ENCODE measurements at regions not wholly inside any gene's neighbourhood (a gene's known extent, or its start where the extent isn't known, plus 50 kb on each side); places are given as distances from the start of the nearest gene placed in this dataset.

DNA sequence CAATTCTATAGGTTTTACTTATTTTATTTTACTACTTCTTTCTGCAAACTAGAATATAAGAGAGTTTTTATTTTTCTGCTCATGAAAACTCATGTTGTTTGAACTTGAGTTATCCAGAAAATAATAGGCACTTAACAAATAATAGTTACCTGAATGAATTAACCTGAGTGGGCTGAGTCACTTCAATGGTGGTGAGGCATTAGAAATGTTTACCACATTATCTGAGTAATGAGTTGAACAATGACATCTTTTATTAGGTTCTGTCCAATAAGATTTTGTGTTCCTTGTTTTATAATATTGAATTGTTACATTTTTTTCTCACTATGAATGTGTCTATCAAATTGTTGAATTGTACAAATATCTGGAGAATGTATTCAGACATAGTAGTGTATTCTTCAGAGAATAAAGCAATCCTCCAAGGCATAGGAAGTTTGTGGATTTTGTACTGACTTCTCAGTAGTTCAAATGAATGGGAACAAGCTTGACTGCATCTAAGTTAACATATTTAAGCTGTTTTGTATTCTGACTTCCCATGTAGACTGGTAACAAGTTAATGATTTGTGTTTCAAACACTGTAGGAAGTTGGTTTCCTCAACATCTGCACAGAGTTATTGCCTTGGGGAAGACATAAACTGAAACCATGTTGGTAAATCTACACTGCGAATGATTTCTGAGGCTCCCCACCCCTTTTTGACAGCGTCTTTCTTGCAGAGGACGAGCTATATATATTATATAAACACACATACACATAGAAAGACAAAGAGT is 1808.9 kb upstream of the TENM3 start:
- no peaks in the 10 kb centered on the region for H3F3A ChIP-seq (ENCODE audit: insufficient read depth, low read length)
- H3K27ac ChIP-seq (ENCODE audit: low read length): no peak overlapping the region
- no peaks in the 10 kb centered on the region for H3K9me2 ChIP-seq (replicated peaks; ENCODE audit: insufficient read depth, low read length)
- H3K27me3 ChIP-seq (replicated peaks; ENCODE audit: insufficient read depth, low read length): no peaks in the 10 kb centered on the region
- no peak overlapping the region for H2AFZ ChIP-seq (ENCODE audit: low read length)
- no peaks in the 10 kb centered on the region for H3K4me1 ChIP-seq (ENCODE audit: low read length)
- no peak for DNase-seq
- no peaks in the 10 kb centered on the region for H4K20me1 ChIP-seq (ENCODE audit: insufficient read depth, low read length)
- H3K79me2 ChIP-seq (ENCODE audit: low read length): no peaks in the 10 kb centered on the region
- no peak overlapping the region for H3K9ac ChIP-seq (ENCODE audit: low read length)
- TF ChIP-seq EZH2 (optimal IDR thresholded peaks at IDR 0.05; ENCODE audit: low read depth, low read length): no peak
- no peak overlapping the region for H3K4me3 ChIP-seq (ENCODE audit: low read length)
- H3K4me2 ChIP-seq (ENCODE audit: low read depth, low read length): no peak overlapping the region
- no peaks in the 10 kb centered on the region for H3K36me3 ChIP-seq (replicated peaks; ENCODE audit: insufficient read depth, low read length)
- H3K9me3 ChIP-seq (replicated peaks; ENCODE audit: insufficient read depth, low read length): no peaks in the 10 kb centered on the region

DNA sequence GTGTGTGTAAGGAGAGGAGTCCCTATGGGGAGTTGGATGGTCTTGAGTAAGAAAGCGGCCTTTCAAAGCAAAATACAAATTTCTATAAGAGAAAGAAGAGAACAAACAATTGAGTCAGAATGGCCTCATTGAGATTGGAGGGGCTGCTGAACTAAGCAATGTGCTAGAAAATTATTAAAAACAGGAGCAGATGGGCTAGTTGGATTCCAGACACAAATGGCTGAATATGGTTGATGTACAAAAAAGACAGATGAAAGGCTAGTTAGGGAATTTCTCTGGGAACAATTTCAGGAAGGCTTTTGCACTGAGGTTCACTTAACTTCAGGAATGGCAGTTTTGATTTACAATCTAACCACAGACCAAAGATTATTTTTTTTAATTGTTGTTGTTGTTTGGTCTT is 1806.8 kb upstream of the TENM3 start:
- no peaks in the 10 kb centered on the region for H3K9me2 ChIP-seq (replicated peaks; ENCODE audit: insufficient read depth, low read length)
- H3K79me2 ChIP-seq (ENCODE audit: low read length): no peaks in the 10 kb centered on the region
- H3K27me3 ChIP-seq (replicated peaks; ENCODE audit: insufficient read depth, low read length): no peaks in the 10 kb centered on the region
- no peak overlapping the region for H3K9ac ChIP-seq (ENCODE audit: low read length)
- DNase-seq: no peak
- no peaks in the 10 kb centered on the region for H3F3A ChIP-seq (ENCODE audit: insufficient read depth, low read length)
- no peak overlapping the region for H2AFZ ChIP-seq (ENCODE audit: low read length)
- H4K20me1 ChIP-seq (ENCODE audit: insufficient read depth, low read length): no peaks in the 10 kb centered on the region
- H3K36me3 ChIP-seq (replicated peaks; ENCODE audit: insufficient read depth, low read length): no peaks in the 10 kb centered on the region
- H3K4me1 ChIP-seq (ENCODE audit: low read length): no peaks in the 10 kb centered on the region
- no peaks in the 10 kb centered on the region for H3K9me3 ChIP-seq (replicated peaks; ENCODE audit: insufficient read depth, low read length)
- TF ChIP-seq, protein P1, sequence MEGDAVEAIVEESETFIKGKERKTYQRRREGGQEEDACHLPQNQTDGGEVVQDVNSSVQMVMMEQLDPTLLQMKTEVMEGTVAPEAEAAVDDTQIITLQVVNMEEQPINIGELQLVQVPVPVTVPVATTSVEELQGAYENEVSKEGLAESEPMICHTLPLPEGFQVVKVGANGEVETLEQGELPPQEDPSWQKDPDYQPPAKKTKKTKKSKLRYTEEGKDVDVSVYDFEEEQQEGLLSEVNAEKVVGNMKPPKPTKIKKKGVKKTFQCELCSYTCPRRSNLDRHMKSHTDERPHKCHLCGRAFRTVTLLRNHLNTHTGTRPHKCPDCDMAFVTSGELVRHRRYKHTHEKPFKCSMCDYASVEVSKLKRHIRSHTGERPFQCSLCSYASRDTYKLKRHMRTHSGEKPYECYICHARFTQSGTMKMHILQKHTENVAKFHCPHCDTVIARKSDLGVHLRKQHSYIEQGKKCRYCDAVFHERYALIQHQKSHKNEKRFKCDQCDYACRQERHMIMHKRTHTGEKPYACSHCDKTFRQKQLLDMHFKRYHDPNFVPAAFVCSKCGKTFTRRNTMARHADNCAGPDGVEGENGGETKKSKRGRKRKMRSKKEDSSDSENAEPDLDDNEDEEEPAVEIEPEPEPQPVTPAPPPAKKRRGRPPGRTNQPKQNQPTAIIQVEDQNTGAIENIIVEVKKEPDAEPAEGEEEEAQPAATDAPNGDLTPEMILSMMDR (IDR thresholded peaks at IDR 0.05; ENCODE audit: low read length): no peak
- no peak for TF ChIP-seq EZH2 (optimal IDR thresholded peaks at IDR 0.05; ENCODE audit: low read depth, low read length)
- TF ChIP-seq EZH2phosphoT487 (IDR thresholded peaks at IDR 0.05; ENCODE audit: low read length): no peak
- no peak overlapping the region for H3K4me2 ChIP-seq (ENCODE audit: low read depth, low read length)
- H3K27ac ChIP-seq (ENCODE audit: low read length): no peak overlapping the region
- no peak overlapping the region for H3K4me3 ChIP-seq (ENCODE audit: low read length)

DNA sequence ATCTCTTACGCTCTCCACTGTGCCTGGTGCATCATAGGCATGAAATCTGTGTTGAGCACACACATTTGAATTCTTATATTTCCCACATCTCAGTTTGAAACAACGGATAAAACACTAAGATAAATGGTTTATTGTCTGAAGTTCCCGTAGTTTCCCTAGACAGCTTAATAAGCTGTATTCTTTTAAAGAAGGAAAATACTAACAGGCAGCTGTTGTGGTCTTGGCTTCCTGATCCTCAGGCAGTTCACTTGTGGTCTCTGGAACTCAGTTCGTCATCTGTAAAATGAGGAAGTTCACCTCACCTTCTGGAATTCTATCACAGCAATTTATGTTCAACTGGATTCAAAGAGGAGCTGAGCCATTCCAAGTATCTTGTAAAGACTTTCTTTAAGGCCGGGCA is 1805.6 kb upstream of the TENM3 start:
- no peak overlapping the region for H3K4me3 ChIP-seq (ENCODE audit: low read length)
- TF ChIP-seq EZH2 (optimal IDR thresholded peaks at IDR 0.05; ENCODE audit: low read depth, low read length) (no peak), EZH2phosphoT487 (IDR thresholded peaks at IDR 0.05; ENCODE audit: low read length) (no peak)
- TF ChIP-seq, protein P1 (IDR thresholded peaks at IDR 0.05; ENCODE audit: low read length): no peak
- DNase-seq: no peak

DNA sequence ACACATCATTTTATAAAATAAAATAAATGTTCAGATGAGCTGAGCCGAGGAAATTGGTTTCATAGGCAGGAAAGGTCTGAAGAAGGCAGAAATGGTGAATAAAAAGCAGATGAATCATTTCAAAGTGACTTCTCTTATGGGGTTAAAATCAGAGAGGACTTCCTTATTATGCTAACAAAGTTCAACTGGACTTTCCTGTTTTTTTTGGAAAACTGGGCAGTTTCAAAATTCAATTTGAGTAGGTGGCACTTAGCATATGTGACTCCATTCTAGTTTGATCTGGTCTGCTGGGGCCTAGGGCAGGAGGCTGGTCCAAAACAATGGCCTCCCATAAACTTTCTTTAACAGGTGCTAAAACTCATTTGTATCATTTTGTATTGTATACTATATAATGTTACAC is 1794.9 kb upstream of the TENM3 start:
- H3K9me2 ChIP-seq (replicated peaks; ENCODE audit: insufficient read depth, low read length): no peaks in the 10 kb centered on the region
- H4K20me1 ChIP-seq (ENCODE audit: insufficient read depth, low read length): no peaks in the 10 kb centered on the region
- no peak overlapping the region for H3K27ac ChIP-seq (ENCODE audit: low read length)
- H3K4me1 ChIP-seq (ENCODE audit: low read length): no peaks in the 10 kb centered on the region
- no peak overlapping the region for H2AFZ ChIP-seq (ENCODE audit: low read length)
- TF ChIP-seq EZH2 (optimal IDR thresholded peaks at IDR 0.05; ENCODE audit: low read depth, low read length) (no peak), EZH2phosphoT487 (IDR thresholded peaks at IDR 0.05; ENCODE audit: low read length) (no peak)
- TF ChIP-seq, protein P1 (IDR thresholded peaks at IDR 0.05; ENCODE audit: low read length): no peak
- no peak overlapping the region for H3K4me3 ChIP-seq (ENCODE audit: low read length)
- H3K4me2 ChIP-seq (ENCODE audit: low read depth, low read length): no peak overlapping the region
- H3K9ac ChIP-seq (ENCODE audit: low read length): no peak overlapping the region
- no peaks in the 10 kb centered on the region for H3K27me3 ChIP-seq (replicated peaks; ENCODE audit: insufficient read depth, low read length)
- no peak for DNase-seq
- H3K36me3 ChIP-seq (replicated peaks; ENCODE audit: insufficient read depth, low read length): no peaks in the 10 kb centered on the region
- no peaks in the 10 kb centered on the region for H3K9me3 ChIP-seq (replicated peaks; ENCODE audit: insufficient read depth, low read length)
- no peaks in the 10 kb centered on the region for H3K79me2 ChIP-seq (ENCODE audit: low read length)
- H3F3A ChIP-seq (ENCODE audit: insufficient read depth, low read length): no peaks in the 10 kb centered on the region

More for the DNA sequence above, 1805.6 kb upstream of the TENM3 start:
- Histone ChIP-seq H3K4me1 (ENCODE audit: low read length) (no peaks in the 10 kb centered on the region), H3K27ac (ENCODE audit: low read length) (no peak overlapping the region), H3F3A (ENCODE audit: insufficient read depth, low read length) (no peaks in the 10 kb centered on the region), H4K20me1 (ENCODE audit: insufficient read depth, low read length) (no peaks in the 10 kb centered on the region), H3K36me3 (replicated peaks; ENCODE audit: insufficient read depth, low read length) (no peaks in the 10 kb centered on the region), H2AFZ (ENCODE audit: low read length) (no peak overlapping the region), H3K79me2 (ENCODE audit: low read length) (no peaks in the 10 kb centered on the region), H3K9ac (ENCODE audit: low read length) (no peak overlapping the region), H3K27me3 (replicated peaks; ENCODE audit: insufficient read depth, low read length) (no peaks in the 10 kb centered on the region), H3K9me3 (replicated peaks; ENCODE audit: insufficient read depth, low read length) (no peaks in the 10 kb centered on the region), H3K4me2 (ENCODE audit: low read depth, low read length) (no peak overlapping the region), H3K9me2 (replicated peaks; ENCODE audit: insufficient read depth, low read length) (no peaks in the 10 kb centered on the region)

All from MM.1S (cell line).